Hepatocyte (in vitro differentiated cells): ENCODE measurements at regions not wholly inside any gene's neighbourhood (a gene's known extent, or its start where the extent isn't known, plus 50 kb on each side); places are given as distances from the start of the nearest gene placed in this dataset.

ENCODE experiments used
- DNase-seq: peaks from one replicate; pipeline ENCODE4 v3.0.0-alpha.2; 2016; ENCODE audit warnings: low spot score
- H2AFZ ChIP-seq: fragments of 200-600 bp; sonication (generic); 2 replicates; pipeline ENCODE4 v1.6.0; 2016; ENCODE audit warnings: antibody characterized with exemption, mild to moderate bottlenecking
- H3K27ac ChIP-seq: fragments of 200-600 bp; sonication (generic); 2 replicates; pipeline ENCODE4 v1.5.1; 2016; ENCODE audit warnings: mild to moderate bottlenecking
- H3K27me3 ChIP-seq: fragments of 200-600 bp; sonication (generic); 2 replicates; pipeline ENCODE4 v1.6.1; 2016
- H3K36me3 ChIP-seq: fragments of 200-600 bp; sonication (generic); replicated peaks from 2 replicates; pipeline ENCODE4 v1.5.1; 2016; ENCODE audit warnings: low read depth; ENCODE audit not compliant: insufficient read depth
- H3K4me1 ChIP-seq: fragments of 200-600 bp; sonication (generic); 2 replicates; pipeline ENCODE4 v1.5.1; 2016; ENCODE audit warnings: mild to moderate bottlenecking, moderate library complexity; ENCODE audit not compliant: insufficient read depth
- H3K4me2 ChIP-seq: fragments of 200-600 bp; sonication (generic); 2 replicates; pipeline ENCODE4 v1.6.0; 2016
- H3K4me3 ChIP-seq: fragments of 200-600 bp; sonication (generic); 2 replicates; pipeline ENCODE4 v1.5.1; 2016; ENCODE audit warnings: mild to moderate bottlenecking
- H3K79me2 ChIP-seq: fragments of 200-600 bp; sonication (generic); 2 replicates; pipeline ENCODE4 v1.6.0; 2017; ENCODE audit warnings: mild to moderate bottlenecking
- H3K9me2 ChIP-seq: fragments of 200-600 bp; sonication (generic); replicated peaks from 2 replicates; pipeline ENCODE4 v1.6.0; 2017; ENCODE audit warnings: mild to moderate bottlenecking; ENCODE audit not compliant: insufficient read depth
- H3K9me3 ChIP-seq: fragments of 200-600 bp; sonication (generic); 2 replicates; pipeline ENCODE4 v1.5.1; 2016; ENCODE audit warnings: low read depth, mild to moderate bottlenecking
- H4K20me1 ChIP-seq: fragments of 200-600 bp; sonication (generic); 2 replicates; pipeline ENCODE4 v1.6.0; 2016; ENCODE audit warnings: mild to moderate bottlenecking; ENCODE audit not compliant: insufficient read depth, poor library complexity, severe bottlenecking
- EZH2 ChIP-seq: fragments of 200-600 bp; sonication (generic); IDR thresholded peaks from 2 replicates; pipeline ENCODE4 v1.6.1; 2016; ENCODE audit warnings: antibody characterized with exemption, mild to moderate bottlenecking, borderline replicate concordance
- EZH2phosphoT487 ChIP-seq: fragments of 200-600 bp; sonication (generic); IDR thresholded peaks from one replicate; pipeline ENCODE4 v1.6.1; 2018; ENCODE audit warnings: antibody characterized with exemption, mild to moderate bottlenecking, low read depth, moderate library complexity; ENCODE audit not compliant: unreplicated experiment, severe bottlenecking
- WGBS: methylation state at CpG from one replicate; pipeline ENCODE4 v1.1.6; 2016; ENCODE audit warnings: low lambda C conversion rate; ENCODE audit errors: missing lambda C conversion rate; 5-methylcytosine and 5-hydroxymethylcytosine counted together
- TF ChIP-seq, protein P1 (sequence below): fragments of 200-600 bp; sonication (generic); IDR thresholded peaks from 2 replicates; pipeline ENCODE4 v1.5.1; 2016; ENCODE audit warnings: antibody characterized with exemption, mild to moderate bottlenecking; ENCODE audit not compliant: poor library complexity

DNA sequence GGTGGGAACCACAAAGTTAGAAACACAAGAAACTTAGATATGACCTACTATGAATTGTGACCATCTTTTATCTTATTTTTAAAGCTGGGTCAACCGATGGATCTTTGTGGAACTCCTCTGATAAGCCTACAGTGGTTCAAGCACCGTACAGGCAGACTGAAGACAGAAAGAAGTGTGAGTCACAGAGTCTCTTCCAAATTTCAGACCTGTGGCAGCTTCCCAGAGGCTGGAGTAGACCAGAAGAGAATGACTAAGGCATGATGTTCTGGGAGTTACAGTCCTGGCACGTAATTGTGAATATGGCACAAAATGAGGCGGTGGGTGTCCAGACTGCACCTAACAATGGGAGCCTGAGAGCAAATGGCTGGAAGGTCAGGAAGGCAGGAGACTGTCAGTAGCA lies 70.0 kb downstream of the LMO4 start:
- Histone ChIP-seq H3K4me3 (no peak overlapping the region), H3K27me3 (no peaks in the 10 kb centered on the region), H3K4me1 (peaks cover 2% of the 10 kb centered on the region), H3K9me3 (no peaks in the 10 kb centered on the region), H2AFZ (no peak overlapping the region), H3K4me2 (no peak overlapping the region), H3K36me3 (no peaks in the 10 kb centered on the region), H4K20me1 (no peaks in the 10 kb centered on the region), H3K79me2 (no peaks in the 10 kb centered on the region), H3K9me2 (no peaks in the 10 kb centered on the region), H3K27ac (no peak overlapping the region)
- TF ChIP-seq, protein P1, sequence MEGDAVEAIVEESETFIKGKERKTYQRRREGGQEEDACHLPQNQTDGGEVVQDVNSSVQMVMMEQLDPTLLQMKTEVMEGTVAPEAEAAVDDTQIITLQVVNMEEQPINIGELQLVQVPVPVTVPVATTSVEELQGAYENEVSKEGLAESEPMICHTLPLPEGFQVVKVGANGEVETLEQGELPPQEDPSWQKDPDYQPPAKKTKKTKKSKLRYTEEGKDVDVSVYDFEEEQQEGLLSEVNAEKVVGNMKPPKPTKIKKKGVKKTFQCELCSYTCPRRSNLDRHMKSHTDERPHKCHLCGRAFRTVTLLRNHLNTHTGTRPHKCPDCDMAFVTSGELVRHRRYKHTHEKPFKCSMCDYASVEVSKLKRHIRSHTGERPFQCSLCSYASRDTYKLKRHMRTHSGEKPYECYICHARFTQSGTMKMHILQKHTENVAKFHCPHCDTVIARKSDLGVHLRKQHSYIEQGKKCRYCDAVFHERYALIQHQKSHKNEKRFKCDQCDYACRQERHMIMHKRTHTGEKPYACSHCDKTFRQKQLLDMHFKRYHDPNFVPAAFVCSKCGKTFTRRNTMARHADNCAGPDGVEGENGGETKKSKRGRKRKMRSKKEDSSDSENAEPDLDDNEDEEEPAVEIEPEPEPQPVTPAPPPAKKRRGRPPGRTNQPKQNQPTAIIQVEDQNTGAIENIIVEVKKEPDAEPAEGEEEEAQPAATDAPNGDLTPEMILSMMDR = no peak
- TF ChIP-seq EZH2phosphoT487 (no peak), EZH2 (no peak)
- DNase-seq = no peak
- 86% methylated on average over 4 of the region's 4 CpGs for WGBS

DNA sequence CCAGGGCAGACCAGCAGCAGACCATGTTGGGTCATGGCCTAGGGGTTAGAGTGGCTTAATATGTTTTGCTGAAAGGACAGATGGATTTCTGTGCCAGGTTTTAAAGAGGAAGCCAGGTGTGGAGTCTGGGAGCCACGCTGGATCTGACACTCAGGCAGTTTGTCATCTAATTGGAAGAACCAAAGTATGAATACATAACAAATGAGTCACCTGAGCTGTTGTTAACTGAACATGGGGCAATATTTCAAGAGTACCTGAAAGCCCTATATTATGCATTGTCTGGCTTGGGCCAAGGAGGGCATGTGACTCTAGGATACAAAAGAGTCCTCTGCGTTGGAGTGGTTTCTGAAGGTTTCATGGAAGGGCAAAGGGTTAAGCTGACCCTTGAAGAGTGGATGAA lies 70.6 kb downstream of the LMO4 start:
- Histone ChIP-seq H2AFZ (no peak overlapping the region), H3K36me3 (no peaks in the 10 kb centered on the region), H3K27ac (no peak overlapping the region), H3K4me2 (no peak overlapping the region), H3K9me2 (no peaks in the 10 kb centered on the region), H4K20me1 (no peaks in the 10 kb centered on the region), H3K79me2 (no peaks in the 10 kb centered on the region), H3K4me3 (no peak overlapping the region), H3K4me1 (no peaks in the 10 kb centered on the region), H3K9me3 (no peaks in the 10 kb centered on the region), H3K27me3 (no peaks in the 10 kb centered on the region)
- WGBS = 75% methylated on average over 2 of the region's 2 CpGs
- TF ChIP-seq EZH2 (no peak), EZH2phosphoT487 (no peak)
- TF ChIP-seq, protein P1 = no peak
- DNase-seq = no peak

DNA sequence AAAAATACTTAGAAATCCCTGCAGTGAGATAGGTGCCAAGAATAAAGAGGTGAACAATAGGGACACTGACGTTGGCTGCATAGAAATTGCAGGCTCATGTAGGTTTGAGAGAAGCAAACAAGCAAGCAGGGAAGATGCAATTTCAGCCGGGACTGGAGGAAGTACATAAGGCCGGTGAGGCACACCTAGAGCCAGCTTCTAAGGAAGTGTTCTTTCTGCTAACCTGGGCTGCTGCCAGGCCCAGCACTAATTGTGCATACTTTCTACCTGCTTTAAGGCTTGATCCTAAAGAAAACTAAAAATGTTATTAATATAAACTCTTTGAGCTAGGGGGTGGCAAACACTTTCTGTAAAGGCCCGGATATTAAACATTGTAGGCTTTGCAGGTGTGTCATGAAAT lies 71.0 kb downstream of the LMO4 start:
- TF ChIP-seq, protein P1 = no peak
- no peak for TF ChIP-seq EZH2phosphoT487
- no peak for TF ChIP-seq EZH2
- Histone ChIP-seq H3K27ac (no peak overlapping the region), H2AFZ (no peak overlapping the region), H3K79me2 (no peaks in the 10 kb centered on the region), H3K4me3 (no peak overlapping the region), H3K9me3 (no peaks in the 10 kb centered on the region), H3K9me2 (no peaks in the 10 kb centered on the region), H3K27me3 (no peaks in the 10 kb centered on the region), H4K20me1 (no peaks in the 10 kb centered on the region), H3K36me3 (no peaks in the 10 kb centered on the region), H3K4me2 (no peak overlapping the region), H3K4me1 (no peaks in the 10 kb centered on the region)
- DNase-seq = no peak
- 68% methylated on average over 4 of the region's 4 CpGs for WGBS

DNA sequence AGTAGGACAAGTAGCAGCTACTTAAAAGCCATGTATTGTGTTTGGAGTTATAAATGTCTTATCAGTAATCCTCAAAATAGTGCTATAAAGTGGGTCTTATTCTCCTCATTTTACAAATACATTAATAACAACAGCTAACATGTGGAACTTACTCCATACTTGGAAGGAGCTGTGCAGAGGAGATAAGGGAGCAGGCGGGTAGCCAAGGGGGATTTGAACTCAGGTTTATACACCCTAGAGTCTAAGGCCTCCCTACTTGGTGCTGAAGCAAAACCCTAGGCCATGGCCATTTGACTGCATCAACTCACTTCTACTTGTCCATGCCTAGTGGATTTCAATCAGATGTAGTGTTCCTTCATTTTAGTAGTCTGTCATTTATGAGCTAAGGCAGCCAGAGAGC lies 72.1 kb downstream of the LMO4 start:
- H4K20me1 ChIP-seq = no peaks in the 10 kb centered on the region
- H3K9me2 ChIP-seq = no peaks in the 10 kb centered on the region
- H3K9me3 ChIP-seq = no peaks in the 10 kb centered on the region
- no peaks in the 10 kb centered on the region for H3K36me3 ChIP-seq
- H2AFZ ChIP-seq = no peak overlapping the region
- no peaks in the 10 kb centered on the region for H3K4me1 ChIP-seq
- no peak for DNase-seq
- H3K79me2 ChIP-seq = no peaks in the 10 kb centered on the region
- H3K4me3 ChIP-seq = no peak overlapping the region
- H3K27me3 ChIP-seq = no peaks in the 10 kb centered on the region
- no peak overlapping the region for H3K27ac ChIP-seq
- H3K4me2 ChIP-seq = no peak overlapping the region
- no peak for TF ChIP-seq EZH2
- TF ChIP-seq EZH2phosphoT487 = no peak
- WGBS = 96% methylated on average over 1 of the region's 1 CpG
